Suprapubic skin (tissue), 4 donors: ENCODE measurements at regions not wholly inside any gene's neighbourhood (a gene's known extent, or its start where the extent isn't known, plus 50 kb on each side); places are given as distances from the start of the nearest gene placed in this dataset.
"Not testable (repeated sequence)": the region's sequence is repeated elsewhere in the genome, so short reads cannot be mapped to it uniquely, and the experiment has no call there.

Experiments used
- DNase-seq, 2 donors: peaks; one replicate each; pipeline ENCODE4 v3.0.0-alpha.2; 2019; ENCODE audit warnings: low spot score in 2 of 2
- H3K27ac ChIP-seq: fragments of 200-600 bp; sonication (generic); one replicate; pipeline ENCODE4 v1.5.1; 2019
- H3K27me3 ChIP-seq: fragments of 200-600 bp; sonication (generic); one replicate; pipeline ENCODE4 v1.5.1; 2019
- H3K36me3 ChIP-seq: fragments of 200-600 bp; sonication (generic); one replicate; pipeline ENCODE4 v1.5.1; 2019
- H3K4me1 ChIP-seq: fragments of 200-600 bp; sonication (generic); one replicate; pipeline ENCODE4 v1.5.1; 2019
- H3K4me3 ChIP-seq: fragments of 200-600 bp; sonication (generic); one replicate; pipeline ENCODE4 v1.5.1; 2019; ENCODE audit warnings: mild to moderate bottlenecking
- H3K9me3 ChIP-seq: fragments of 200-600 bp; sonication (generic); one replicate; pipeline ENCODE4 v1.5.1; 2019
- EP300 ChIP-seq: sonication (generic); formaldehyde crosslinking; IDR thresholded peaks from one replicate; pipeline ENCODE4 v1.6.1; 2017; ENCODE audit warnings: antibody characterized with exemption
- POLR2A ChIP-seq, 2 donors: fragments of 450-650 bp; IDR thresholded peaks; one replicate each; pipeline ENCODE4 v1.6.1; 2017; ENCODE audit warnings: antibody characterized with exemption in 2 of 2, mild to moderate bottlenecking in 2 of 2, moderate library complexity in 2 of 2
- POLR2AphosphoS5 ChIP-seq, 3 donors: sonication (generic); formaldehyde crosslinking; IDR thresholded peaks; one replicate each; pipeline ENCODE4 v1.6.1; 2017; ENCODE audit warnings: antibody characterized with exemption in 3 of 3
- WGBS: methylation state at CpG from one replicate; pipeline ENCODE4 v1.1.5; 2018; 5-methylcytosine and 5-hydroxymethylcytosine counted together
- TF ChIP-seq, protein P1 (sequence below), 2 donors: fragments of 200-600 bp in 1 of 2; fragments of 450-650 bp in 1 of 2; sonication (generic) in 1 of 2; IDR thresholded peaks; one replicate each; pipeline ENCODE4 v1.5.1; 2016 to 2019; ENCODE audit warnings: antibody characterized with exemption in 2 of 2, mild to moderate bottlenecking in 1 of 2, moderate library complexity in 1 of 2

GRCh38 chr2:5617796-5618195, 74.4 kb upstream of the SOX11 start:
- no peak for DNase-seq
- 60% methylated on average over 2 of the region's 2 CpGs for WGBS
- H3K27me3 ChIP-seq = no peaks in the 10 kb centered on the region

GRCh38 chr2:5618271-5618670, 73.9 kb upstream of the SOX11 start:
- 71% methylated on average over 4 of the region's 4 CpGs for WGBS

More at GRCh38 chr2:5617796-5618195, 74.4 kb upstream of the SOX11 start:
- no peaks in the 10 kb centered on the region for H3K9me3 ChIP-seq
- TF ChIP-seq EP300 (no peak), POLR2A (IDR thresholded peaks at IDR 0.05) (no peak), POLR2AphosphoS5 (IDR thresholded peaks at IDR 0.05) (no peak)
- TF ChIP-seq, protein P1, sequence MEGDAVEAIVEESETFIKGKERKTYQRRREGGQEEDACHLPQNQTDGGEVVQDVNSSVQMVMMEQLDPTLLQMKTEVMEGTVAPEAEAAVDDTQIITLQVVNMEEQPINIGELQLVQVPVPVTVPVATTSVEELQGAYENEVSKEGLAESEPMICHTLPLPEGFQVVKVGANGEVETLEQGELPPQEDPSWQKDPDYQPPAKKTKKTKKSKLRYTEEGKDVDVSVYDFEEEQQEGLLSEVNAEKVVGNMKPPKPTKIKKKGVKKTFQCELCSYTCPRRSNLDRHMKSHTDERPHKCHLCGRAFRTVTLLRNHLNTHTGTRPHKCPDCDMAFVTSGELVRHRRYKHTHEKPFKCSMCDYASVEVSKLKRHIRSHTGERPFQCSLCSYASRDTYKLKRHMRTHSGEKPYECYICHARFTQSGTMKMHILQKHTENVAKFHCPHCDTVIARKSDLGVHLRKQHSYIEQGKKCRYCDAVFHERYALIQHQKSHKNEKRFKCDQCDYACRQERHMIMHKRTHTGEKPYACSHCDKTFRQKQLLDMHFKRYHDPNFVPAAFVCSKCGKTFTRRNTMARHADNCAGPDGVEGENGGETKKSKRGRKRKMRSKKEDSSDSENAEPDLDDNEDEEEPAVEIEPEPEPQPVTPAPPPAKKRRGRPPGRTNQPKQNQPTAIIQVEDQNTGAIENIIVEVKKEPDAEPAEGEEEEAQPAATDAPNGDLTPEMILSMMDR (IDR thresholded peaks at IDR 0.05) = no peak
- H3K4me1 ChIP-seq = no peaks in the 10 kb centered on the region
- no peak overlapping the region for H3K27ac ChIP-seq
- no peak overlapping the region for H3K4me3 ChIP-seq
- H3K36me3 ChIP-seq = no peaks in the 10 kb centered on the region

GRCh38 chr2:5625556-5626065, 66.6 kb upstream of the SOX11 start:
- H3K27ac ChIP-seq, H3K9me3 ChIP-seq, DNase-seq, H3K27me3 ChIP-seq, H3K36me3 ChIP-seq, H3K4me3 ChIP-seq, H3K4me1 ChIP-seq: not testable (repeated sequence)
- WGBS = 84% methylated on average over 5 of the region's 5 CpGs

More at GRCh38 chr2:5618271-5618670, 73.9 kb upstream of the SOX11 start:
- Histone ChIP-seq H3K27ac (no peak overlapping the region), H3K4me1 (no peaks in the 10 kb centered on the region), H3K4me3 (no peak overlapping the region), H3K36me3 (no peaks in the 10 kb centered on the region), H3K27me3 (no peaks in the 10 kb centered on the region), H3K9me3 (no peaks in the 10 kb centered on the region)
- TF ChIP-seq POLR2AphosphoS5 (IDR thresholded peaks at IDR 0.05) (no peak), EP300 (no peak), POLR2A (IDR thresholded peaks at IDR 0.05) (no peak)
- TF ChIP-seq, protein P1 (IDR thresholded peaks at IDR 0.05) = no peak
- no peak for DNase-seq

- not testable (repeated sequence) for H3K9me3 ChIP-seq, H3K27ac ChIP-seq, H3K27me3 ChIP-seq, H3K4me1 ChIP-seq, H3K4me3 ChIP-seq, H3K36me3 ChIP-seq, DNase-seq
- no CpG with 5 or more reads among the region's 6 CpGs for WGBS
These were observed 63.7 kb upstream of the SOX11 start for GRCh38 chr2:5628484-5628883.

- not testable (repeated sequence) for H3K4me1 ChIP-seq, H3K36me3 ChIP-seq, H3K27ac ChIP-seq, DNase-seq, H3K4me3 ChIP-seq, H3K27me3 ChIP-seq, H3K9me3 ChIP-seq
- WGBS = 78% methylated on average over 11 of the region's 11 CpGs
These were observed 62.7 kb upstream of the SOX11 start for GRCh38 chr2:5629510-5629909.

DNA sequence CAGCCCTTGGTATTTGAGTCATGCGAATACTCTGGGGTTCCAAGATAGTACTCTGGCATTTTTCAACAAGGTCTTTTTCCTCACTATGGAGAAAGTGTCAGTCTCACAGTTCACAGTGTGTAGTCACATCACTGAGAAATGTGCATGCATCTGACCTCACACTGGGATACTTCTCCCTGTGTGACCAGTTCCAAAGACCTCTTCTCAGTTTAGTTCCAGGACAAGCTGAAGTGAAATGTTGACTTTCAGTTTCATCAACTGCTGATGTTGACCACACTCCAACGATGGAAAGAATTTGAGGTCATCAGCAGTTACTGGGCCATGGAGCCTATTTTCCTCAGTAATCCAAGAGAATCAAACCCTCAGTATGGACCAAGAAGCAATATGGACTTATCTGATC, 55.1 kb upstream of the SOX11 start:
- H3K9me3 ChIP-seq, H3K27me3 ChIP-seq, H3K4me1 ChIP-seq, H3K36me3 ChIP-seq, H3K4me3 ChIP-seq, DNase-seq, H3K27ac ChIP-seq: not testable (repeated sequence)
- 85% methylated on average over 2 of the region's 2 CpGs for WGBS
